Activated naive CD4-positive, alpha-beta T cell treated with anti-CD3 and anti-CD28 coated beads for 36 hours (primary cell): ENCODE measurements at regions not wholly inside any gene's neighbourhood (a gene's known extent, or its start where the extent isn't known, plus 50 kb on each side); places are given as distances from the start of the nearest gene placed in this dataset.
"Not testable (repeated sequence)": the region's sequence is repeated elsewhere in the genome, so short reads cannot be mapped to it uniquely, and the experiment has no call there.

Experiments used
- CTCF ChIA-PET: fragments of 350-600 bp; sonication (Branson Sonifier 250); formaldehyde crosslinking; loops from one replicate; lab custom pipeline; 2021; ENCODE audit warnings: antibody characterized with exemption; lab: Charles Lee
- DNase-seq: peaks from one replicate; pipeline ENCODE4 v3.0.0-alpha.2; 2020
- H3K27ac Mint-ChIP-seq: one replicate; pipeline ENCODE4 v1.8.0; 2021; ENCODE audit warnings: mild to moderate bottlenecking, mixed read lengths
- H3K27me3 Mint-ChIP-seq: one replicate; pipeline ENCODE4 v1.8.0; 2021; ENCODE audit warnings: low read depth, mixed read lengths
- H3K36me3 Mint-ChIP-seq: one replicate; pipeline ENCODE4 v1.8.0; 2021; ENCODE audit warnings: low read depth, mixed read lengths
- H3K4me1 Mint-ChIP-seq: one replicate; pipeline ENCODE4 v1.8.0; 2021; ENCODE audit warnings: low read depth, mixed read lengths
- H3K4me3 Mint-ChIP-seq: one replicate; pipeline ENCODE4 v1.8.0; 2021; ENCODE audit warnings: mild to moderate bottlenecking, moderate library complexity, mixed read lengths
- H3K9me3 Mint-ChIP-seq: one replicate; pipeline ENCODE4 v1.8.0; 2021; ENCODE audit warnings: mixed read lengths
- intact Hi-C: fragments of 100-400 bp; cut with micrococcal nuclease; formaldehyde crosslinking; loops from one replicate; pipeline ENCODE4 v1.15.1; 2023

DNA sequence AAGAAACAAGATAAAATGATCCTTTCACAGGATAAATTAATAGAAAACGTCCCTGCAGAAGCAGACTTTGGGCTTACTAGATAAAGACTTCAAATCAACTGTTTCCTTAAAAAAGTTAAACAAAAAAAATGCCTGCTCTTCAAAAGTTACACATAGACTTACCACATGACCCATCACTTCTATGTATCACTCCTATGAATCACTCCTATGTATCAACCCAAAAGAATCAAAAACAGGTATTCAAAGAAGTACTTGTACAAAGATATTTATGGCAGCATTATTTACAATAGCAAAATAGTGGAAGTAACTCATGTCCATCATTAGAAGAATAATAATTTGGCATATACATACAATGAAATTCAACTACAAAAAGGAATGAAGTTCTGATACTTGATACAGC is 56.3 kb upstream of the PRDM9 start:
- no peaks in the 10 kb centered on the region for H3K36me3 Mint-ChIP-seq
- DNase-seq = no peak
- H3K4me1 Mint-ChIP-seq = no peaks in the 10 kb centered on the region
- no peak overlapping the region for H3K4me3 Mint-ChIP-seq
- H3K27ac Mint-ChIP-seq = no peak overlapping the region
- CTCF ChIA-PET = no interaction called here
- intact Hi-C loops = no loop called here
- no peaks in the 10 kb centered on the region for H3K27me3 Mint-ChIP-seq
- H3K9me3 Mint-ChIP-seq = peaks cover 5% of the 10 kb centered on the region

DNA sequence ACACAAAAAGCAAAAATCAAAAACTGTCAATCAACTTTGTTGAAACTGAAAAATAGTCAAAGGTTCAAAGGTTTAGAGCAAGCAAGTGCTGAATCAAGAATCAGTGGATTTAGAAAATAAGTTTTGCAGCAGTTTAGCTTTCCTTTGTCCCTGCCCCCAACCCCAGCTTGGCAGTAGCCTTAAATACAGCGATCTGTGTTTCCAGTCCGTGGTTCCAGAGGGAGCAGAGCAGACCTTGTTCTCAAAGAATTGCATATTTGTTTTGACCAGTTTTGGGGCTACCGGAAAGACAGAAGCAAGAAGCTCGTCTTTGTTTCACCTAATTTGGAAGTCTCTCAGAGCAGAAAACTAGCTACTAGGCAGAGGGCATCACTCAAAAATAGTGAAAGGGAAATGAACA is 57.2 kb upstream of the PRDM9 start:
- no peaks in the 10 kb centered on the region for H3K36me3 Mint-ChIP-seq
- DNase-seq = no peak
- no peaks in the 10 kb centered on the region for H3K27me3 Mint-ChIP-seq
- intact Hi-C loops = no loop called here
- CTCF ChIA-PET = no interaction called here
- H3K9me3 Mint-ChIP-seq = peaks cover 3% of the 10 kb centered on the region
- no peak overlapping the region for H3K4me3 Mint-ChIP-seq
- H3K27ac Mint-ChIP-seq = no peak overlapping the region
- H3K4me1 Mint-ChIP-seq = no peaks in the 10 kb centered on the region

DNA sequence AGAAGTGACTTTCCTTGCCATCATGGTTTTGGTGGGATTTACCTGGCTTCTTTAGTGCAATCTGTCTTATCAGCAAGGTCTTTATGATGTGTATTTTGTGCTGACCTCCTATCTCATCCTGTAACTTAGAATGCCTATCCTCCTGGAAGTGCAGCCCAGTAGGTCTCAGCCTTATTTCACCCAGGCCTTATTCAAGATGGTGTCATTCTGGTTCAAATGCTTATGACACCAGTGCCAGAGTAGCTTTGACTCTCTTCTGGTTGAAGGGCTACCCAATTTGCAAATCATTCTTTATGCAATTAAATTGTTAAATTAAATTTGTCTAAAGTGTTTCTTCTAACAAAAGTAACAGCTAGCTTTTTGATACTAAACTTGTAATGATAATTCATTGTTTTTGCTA is 58.8 kb upstream of the PRDM9 start:
- intact Hi-C loops = no loop called here
- DNase-seq = no peak
- peaks cover 7% of the 10 kb centered on the region for H3K9me3 Mint-ChIP-seq
- no peak overlapping the region for H3K4me3 Mint-ChIP-seq
- H3K27ac Mint-ChIP-seq = no peak overlapping the region
- CTCF ChIA-PET = no interaction called here
- H3K4me1 Mint-ChIP-seq = no peaks in the 10 kb centered on the region
- no peaks in the 10 kb centered on the region for H3K36me3 Mint-ChIP-seq
- H3K27me3 Mint-ChIP-seq = no peaks in the 10 kb centered on the region

DNA sequence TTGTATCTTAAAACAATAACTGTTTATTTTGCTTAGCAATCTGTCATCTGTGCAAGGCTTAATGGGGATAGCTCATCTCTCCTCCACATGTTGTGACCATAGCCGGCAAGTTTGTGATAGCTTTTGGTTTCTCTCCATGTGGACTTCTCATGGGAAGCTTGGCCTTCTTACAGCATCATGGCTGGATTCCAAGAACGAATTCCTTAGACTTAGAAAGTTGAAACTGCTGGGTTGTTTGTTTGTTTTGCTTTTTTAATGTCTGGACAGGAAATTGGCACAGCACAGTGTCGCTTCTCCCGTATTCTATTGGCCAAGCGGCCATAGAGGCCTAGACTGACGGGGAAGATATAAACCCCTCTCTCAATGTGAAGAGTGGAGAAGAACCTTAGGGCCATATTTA is 61.0 kb upstream of the PRDM9 start:
- Mint-ChIP-seq H3K4me3 (no peak overlapping the region), H3K9me3 (peaks cover 6% of the 10 kb centered on the region), H3K27ac (no peak overlapping the region), H3K27me3 (no peaks in the 10 kb centered on the region), H3K36me3 (no peaks in the 10 kb centered on the region), H3K4me1 (no peaks in the 10 kb centered on the region)
- intact Hi-C loops = no loop called here
- no peak for DNase-seq
- CTCF ChIA-PET = no interaction called here

DNA sequence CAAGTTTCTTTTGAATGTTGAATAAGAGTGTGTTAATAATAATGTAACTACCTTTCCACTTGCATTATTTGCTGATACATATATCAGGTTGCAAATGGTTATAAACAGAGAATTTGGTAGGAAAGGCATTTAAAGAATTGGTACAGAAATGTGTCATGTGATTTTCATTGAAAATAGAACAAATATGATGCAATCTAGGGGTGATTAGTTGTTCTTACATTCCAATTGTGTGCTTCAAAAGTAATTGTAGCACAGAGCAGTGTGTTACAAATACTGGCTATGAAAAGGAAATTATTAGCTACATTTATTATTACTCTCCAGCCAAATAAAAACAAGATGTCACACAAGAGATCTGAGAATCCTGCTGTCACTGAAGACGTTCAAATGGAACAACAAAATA is 61.8 kb upstream of the PRDM9 start:
- no peaks in the 10 kb centered on the region for H3K36me3 Mint-ChIP-seq
- no peak overlapping the region for H3K27ac Mint-ChIP-seq
- H3K4me1 Mint-ChIP-seq = no peaks in the 10 kb centered on the region
- no peak overlapping the region for H3K4me3 Mint-ChIP-seq
- no peak for DNase-seq
- CTCF ChIA-PET = no interaction called here
- intact Hi-C loops = no loop called here
- H3K9me3 Mint-ChIP-seq = peaks cover 9% of the 10 kb centered on the region
- no peaks in the 10 kb centered on the region for H3K27me3 Mint-ChIP-seq

DNA sequence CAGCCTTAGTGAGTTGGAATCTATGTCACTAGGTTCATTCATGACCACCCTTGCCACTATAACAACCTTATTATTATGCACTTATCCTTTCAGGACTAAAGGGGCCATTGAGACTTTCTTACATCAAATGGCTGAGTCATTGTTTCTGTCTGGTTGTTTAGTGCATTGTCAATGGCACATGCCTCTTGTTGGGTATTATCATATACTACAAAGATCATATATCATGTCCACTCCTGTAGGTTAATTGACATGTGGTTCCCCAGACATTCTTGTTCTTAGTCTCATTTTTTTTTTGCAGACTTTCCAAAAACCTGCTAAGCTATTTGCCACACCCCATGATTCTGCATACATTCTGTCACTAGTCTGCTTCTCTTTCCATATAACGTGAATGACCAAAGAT is 66.7 kb upstream of the PRDM9 start:
- Mint-ChIP-seq H3K27ac (no peak overlapping the region), H3K4me1 (no peaks in the 10 kb centered on the region), H3K27me3 (no peaks in the 10 kb centered on the region), H3K9me3 (peaks cover 18% of the 10 kb centered on the region), H3K36me3 (no peaks in the 10 kb centered on the region), H3K4me3 (no peak overlapping the region)
- CTCF ChIA-PET = no interaction called here
- no peak for DNase-seq
- intact Hi-C loops = no loop called here

DNA sequence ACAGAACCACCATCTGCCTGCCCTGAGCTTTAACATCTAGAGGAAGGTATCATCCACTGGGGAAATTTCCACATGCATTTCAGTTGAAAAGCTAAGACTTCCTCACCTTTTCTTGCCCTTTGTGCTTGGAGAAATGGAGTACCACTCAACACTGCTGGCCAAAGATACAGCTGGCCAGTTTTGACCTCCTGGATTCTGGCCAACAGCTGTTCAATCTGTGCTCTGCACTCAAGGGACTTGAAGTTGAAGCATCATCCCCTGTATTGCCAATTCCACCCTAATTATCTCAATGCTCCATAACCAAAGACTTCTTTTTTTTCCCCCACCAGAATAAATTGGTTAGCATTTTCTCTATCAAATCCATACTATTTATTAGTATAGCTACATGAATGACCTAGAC is 70.4 kb upstream of the PRDM9 start:
- Mint-ChIP-seq H3K27ac (no peak overlapping the region), H3K27me3 (no peaks in the 10 kb centered on the region), H3K4me1 (no peaks in the 10 kb centered on the region), H3K4me3 (no peak overlapping the region), H3K9me3 (peaks cover 16% of the 10 kb centered on the region), H3K36me3 (no peaks in the 10 kb centered on the region)
- DNase-seq = no peak
- CTCF ChIA-PET = no interaction called here
- intact Hi-C loops = no loop called here

DNA sequence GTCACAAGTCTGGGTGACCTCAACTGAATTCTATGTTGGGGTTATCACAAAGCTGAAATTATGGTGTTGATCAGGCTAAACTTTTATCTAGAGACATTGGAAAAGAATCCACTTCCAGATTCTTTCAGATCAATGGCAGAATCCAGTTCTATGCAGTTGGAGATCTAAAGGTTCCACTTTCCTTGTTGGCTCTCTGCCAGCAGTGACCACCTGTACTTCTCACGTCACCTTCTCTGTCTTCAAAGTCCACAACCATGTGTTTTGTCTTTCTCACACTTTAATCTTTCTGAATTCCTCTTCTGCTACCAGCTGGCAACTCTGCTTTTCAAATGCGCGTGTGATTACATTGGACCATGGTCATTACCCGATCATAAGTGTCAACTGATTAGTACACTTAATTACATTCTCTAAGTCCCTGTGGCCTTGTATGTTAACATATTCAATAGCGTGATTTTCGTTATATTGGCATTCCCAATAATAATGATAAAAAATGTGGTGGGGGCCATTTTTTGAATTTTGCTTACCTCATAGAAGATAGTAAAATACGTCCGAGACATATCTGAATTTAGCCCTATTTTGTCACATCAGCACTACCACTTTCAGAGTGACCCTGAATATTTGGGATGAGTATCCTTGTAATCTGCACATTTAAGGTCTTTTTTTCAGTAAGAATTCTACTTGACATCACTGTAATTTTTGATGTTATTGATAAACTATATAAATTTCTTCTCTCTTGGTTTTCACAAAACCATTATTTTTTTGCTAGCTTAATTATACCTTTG is 73.7 kb upstream of the PRDM9 start:
- no peak overlapping the region for H3K27ac Mint-ChIP-seq
- no peaks in the 10 kb centered on the region for H3K36me3 Mint-ChIP-seq
- peaks cover 10% of the 10 kb centered on the region for H3K9me3 Mint-ChIP-seq
- no peak for DNase-seq
- no peaks in the 10 kb centered on the region for H3K27me3 Mint-ChIP-seq
- no peak overlapping the region for H3K4me3 Mint-ChIP-seq
- intact Hi-C loops = no loop called here
- H3K4me1 Mint-ChIP-seq = no peaks in the 10 kb centered on the region
- CTCF ChIA-PET = interaction anchor here (0.7 kb wide), 1 partner anchor 909 kb away, joined by 3 read pairs; no protein-coding TSS in a partner anchor

DNA sequence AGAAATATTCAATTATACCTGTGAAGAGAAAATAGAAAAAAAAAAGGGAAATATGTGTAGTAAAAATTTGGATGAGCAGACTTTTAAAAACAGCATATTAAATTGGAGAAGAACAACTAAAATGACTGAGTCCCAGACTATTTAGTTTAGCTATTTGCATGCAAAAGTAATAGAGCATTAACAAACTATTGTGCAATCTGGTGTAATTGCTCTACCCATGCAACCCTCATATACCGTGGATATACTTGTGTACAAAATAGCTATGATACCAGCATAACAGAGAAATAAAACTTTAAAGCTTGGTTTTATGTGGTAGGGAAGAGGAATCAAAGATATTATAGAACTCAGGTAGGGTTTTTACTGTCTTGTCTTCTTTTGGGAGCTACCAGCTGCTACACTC is 78.7 kb upstream of the PRDM9 start:
- Mint-ChIP-seq H3K4me1 (no peaks in the 10 kb centered on the region), H3K4me3 (no peak overlapping the region), H3K36me3 (no peaks in the 10 kb centered on the region), H3K27ac (no peak overlapping the region), H3K27me3 (no peaks in the 10 kb centered on the region), H3K9me3 (peaks cover 2% of the 10 kb centered on the region)
- DNase-seq = no peak
- CTCF ChIA-PET = no interaction called here
- intact Hi-C loops = no loop called here

DNA sequence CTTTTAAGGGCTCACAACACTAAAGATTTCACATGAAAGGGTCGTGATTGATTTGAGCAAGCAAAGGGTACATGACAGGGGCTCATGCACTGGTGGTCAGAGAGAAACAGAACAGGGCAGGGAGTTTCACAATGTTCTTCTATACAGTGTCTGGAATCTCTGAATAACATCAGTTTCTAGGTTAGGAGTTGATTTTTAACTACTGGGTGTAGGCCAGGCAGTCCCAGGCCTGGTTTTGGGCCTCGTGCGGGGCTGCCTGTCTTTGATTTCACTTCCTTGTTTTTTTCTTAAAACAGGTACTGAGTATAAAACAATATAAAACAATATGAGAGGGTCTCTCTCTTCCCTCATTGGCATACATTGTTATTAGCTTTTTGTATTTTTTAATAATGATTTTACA is 87.2 kb upstream of the PRDM9 start:
- H3K27ac Mint-ChIP-seq, H3K4me3 Mint-ChIP-seq, H3K27me3 Mint-ChIP-seq, H3K4me1 Mint-ChIP-seq, DNase-seq, intact Hi-C loops, H3K36me3 Mint-ChIP-seq: not testable (repeated sequence)
- H3K9me3 Mint-ChIP-seq = peaks cover 10% of the 10 kb centered on the region
- CTCF ChIA-PET = interaction anchor here (0.6 kb wide), 1 partner anchor 242 kb away, joined by 3 read pairs; no protein-coding TSS in a partner anchor

DNA sequence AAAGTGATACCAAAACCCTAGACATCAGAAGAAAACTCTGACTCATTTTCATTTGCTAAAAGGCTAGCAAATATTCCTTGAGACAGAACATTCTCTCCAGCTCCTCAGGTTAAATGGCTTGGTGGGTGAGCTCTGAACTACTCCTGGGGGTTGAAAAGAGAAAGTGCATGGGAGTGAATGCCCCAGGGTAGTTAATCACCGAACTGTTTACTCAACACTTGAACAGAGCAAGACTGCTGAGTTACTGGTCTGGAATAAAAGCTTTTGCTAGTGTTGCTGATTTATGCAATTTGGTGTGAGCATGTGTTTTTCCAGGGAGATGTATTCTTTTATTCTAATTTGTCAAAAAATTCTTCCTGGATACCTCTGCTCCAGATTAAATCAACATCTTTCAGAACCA is 88.3 kb upstream of the PRDM9 start:
- CTCF ChIA-PET = no interaction called here
- no peak overlapping the region for H3K4me3 Mint-ChIP-seq
- H3K27ac Mint-ChIP-seq = no peak overlapping the region
- no peaks in the 10 kb centered on the region for H3K27me3 Mint-ChIP-seq
- intact Hi-C loops = no loop called here
- DNase-seq = no peak
- H3K36me3 Mint-ChIP-seq = no peaks in the 10 kb centered on the region
- no peaks in the 10 kb centered on the region for H3K4me1 Mint-ChIP-seq
- H3K9me3 Mint-ChIP-seq = peaks cover 10% of the 10 kb centered on the region

DNA sequence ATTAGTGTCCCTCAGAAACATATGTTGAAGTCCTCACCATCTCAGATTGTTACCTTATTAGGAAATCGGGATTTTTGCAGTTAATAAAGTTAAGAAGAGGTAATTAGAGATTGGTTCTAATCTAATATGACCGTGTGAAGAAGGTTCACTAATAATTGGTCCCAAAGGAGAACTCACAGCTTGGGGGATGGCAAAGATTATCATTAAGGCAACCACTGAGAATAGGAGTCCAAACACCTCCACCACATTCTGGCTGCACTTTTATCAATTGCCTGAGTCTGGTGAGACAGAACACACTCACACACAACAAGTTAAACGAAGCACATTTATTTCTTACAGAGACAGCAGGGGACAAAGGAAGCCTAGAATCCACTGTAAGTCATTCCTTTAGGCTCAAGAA is 94.9 kb upstream of the PRDM9 start:
- H3K27me3 Mint-ChIP-seq = no peaks in the 10 kb centered on the region
- no peaks in the 10 kb centered on the region for H3K4me1 Mint-ChIP-seq
- H3K9me3 Mint-ChIP-seq = peaks cover 16% of the 10 kb centered on the region
- intact Hi-C loops = no loop called here
- no peak for DNase-seq
- CTCF ChIA-PET = no interaction called here
- no peak overlapping the region for H3K4me3 Mint-ChIP-seq
- H3K27ac Mint-ChIP-seq = no peak overlapping the region
- no peaks in the 10 kb centered on the region for H3K36me3 Mint-ChIP-seq

DNA sequence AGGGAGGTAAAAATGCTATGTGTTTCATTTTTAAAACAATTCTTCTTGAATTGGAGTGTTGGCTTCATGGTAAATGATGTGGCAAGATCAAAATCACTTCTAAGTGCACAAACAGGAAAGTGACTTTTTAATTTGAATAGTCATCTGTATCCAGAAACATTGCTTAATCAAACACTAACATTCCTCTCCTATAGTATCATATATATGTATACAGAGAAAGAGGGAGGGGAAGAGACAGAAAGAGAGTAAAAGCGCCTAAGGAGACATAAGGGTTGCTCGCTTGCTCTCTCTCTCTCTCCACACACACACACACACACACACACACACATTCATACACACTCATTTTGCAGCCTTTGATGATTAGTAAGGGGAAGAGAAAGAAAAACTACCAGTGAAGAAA is 95.4 kb upstream of the PRDM9 start:
- no peak for DNase-seq
- H3K27ac Mint-ChIP-seq = no peak overlapping the region
- intact Hi-C loops = no loop called here
- peaks cover 16% of the 10 kb centered on the region for H3K9me3 Mint-ChIP-seq
- H3K36me3 Mint-ChIP-seq = no peaks in the 10 kb centered on the region
- no peak overlapping the region for H3K4me3 Mint-ChIP-seq
- H3K27me3 Mint-ChIP-seq = no peaks in the 10 kb centered on the region
- no peaks in the 10 kb centered on the region for H3K4me1 Mint-ChIP-seq
- CTCF ChIA-PET = no interaction called here
